ENCODE measurements at regions not wholly inside any gene's neighbourhood (a gene's known extent, or its start where the extent isn't known, plus 50 kb on each side); places are given as distances from the start of the nearest gene placed in this dataset.

GRCh38 chr1:29517251-29518086 lies 281.1 kb downstream of the PTPRU start:
- DNase-seq (ENCODE audit: low read depth): no peak

- DNase-seq (ENCODE audit: low read depth): no peak
Measured at GRCh38 chr1:29516063-29516820, 279.9 kb downstream of the PTPRU start.

GRCh38 chr1:29515170-29515955 lies 279.0 kb downstream of the PTPRU start:
- no peak for DNase-seq (ENCODE audit: low read depth)

GRCh38 chr1:29514361-29515169 lies 278.2 kb downstream of the PTPRU start:
- DNase-seq (ENCODE audit: low read depth): no peak

GRCh38 chr1:29513357-29513756 lies 277.0 kb downstream of the PTPRU start:
- DNase-seq (ENCODE audit: low read depth): peak; percentile 73

GRCh38 chr1:29511436-29511835 lies 275.1 kb downstream of the PTPRU start:
- DNase-seq (ENCODE audit: low read depth): no peak

- DNase-seq (ENCODE audit: low read depth): no peak
Measured at GRCh38 chr1:29508458-29509107, 272.3 kb downstream of the PTPRU start.

GRCh38 chr1:29506678-29507225 lies 270.4 kb downstream of the PTPRU start:
- DNase-seq (ENCODE audit: low read depth): no peak

- no peak for DNase-seq (ENCODE audit: low read depth)
Measured at GRCh38 chr1:29505532-29506220, 269.4 kb downstream of the PTPRU start.

GRCh38 chr1:29504709-29505410 lies 268.5 kb downstream of the PTPRU start:
- no peak for DNase-seq (ENCODE audit: low read depth)

GRCh38 chr1:29504196-29504595 lies 267.9 kb downstream of the PTPRU start:
- DNase-seq (ENCODE audit: low read depth): peak; percentile 22

GRCh38 chr1:29502911-29503840 lies 266.9 kb downstream of the PTPRU start:
- peak; percentile 61 for DNase-seq (ENCODE audit: low read depth)

GRCh38 chr1:29502225-29502910 lies 266.0 kb downstream of the PTPRU start:
- no peak for DNase-seq (ENCODE audit: low read depth)

- DNase-seq (ENCODE audit: low read depth): no peak
Measured at GRCh38 chr1:29501227-29501976, 265.1 kb downstream of the PTPRU start.

- no peak for DNase-seq (ENCODE audit: low read depth)
Measured at GRCh38 chr1:29500651-29501050, 264.3 kb downstream of the PTPRU start.

- DNase-seq (ENCODE audit: low read depth): no peak
Measured at GRCh38 chr1:29500041-29500440, 263.7 kb downstream of the PTPRU start.
